IMR-90 (cell line): ENCODE measurements at regions not wholly inside any gene's neighbourhood (a gene's known extent, or its start where the extent isn't known, plus 50 kb on each side); places are given as distances from the start of the nearest gene placed in this dataset.

Source experiments
- ATAC-seq: fragments of 200-7000 bp; cut with Tn5 transposase; 2 replicates; pipeline ENCODE4 v1.9.1; 2020; ENCODE audit warnings: low read depth, mild to moderate bottlenecking, moderate library complexity
- BruUV-seq: library from RNA; stranded (reverse); fragments of 400-500 nt; replicated peaks from 2 replicates; lab custom pipeline; 2021; lab: Mats Ljungman, UMichigan
- CTCF ChIA-PET: fragments of 300-600 bp; formaldehyde crosslinking; extraction: SDS; loops from one replicate; lab custom pipeline; 2021; ENCODE audit warnings: antibody characterized with exemption; lab: Yijun Ruan, JAX
- POLR2A ChIA-PET: fragments of 300-600 bp; sonication (Branson Sonifier 250); formaldehyde crosslinking; loops from one replicate; lab custom pipeline; 2022; ENCODE audit warnings: antibody characterized with exemption; ENCODE audit not compliant: unreplicated experiment; lab: Charles Lee
- DNase-seq: peaks from one replicate; pipeline ENCODE4 v3.0.0; 2013
- H2AFZ ChIP-seq: replicated peaks from 2 replicates; pipeline ENCODE3; 2013; ENCODE audit warnings: low read length, mild to moderate bottlenecking; ENCODE audit not compliant: poor library complexity
- H2AK5ac ChIP-seq: 2 replicates; pipeline ENCODE4 v1.6.1; 2013; ENCODE audit warnings: low read depth, low read length, inconsistent platforms
- H2AK9ac ChIP-seq: replicated peaks from 2 replicates; pipeline ENCODE3; 2013; ENCODE audit warnings: mild to moderate bottlenecking, low read depth, low read length, moderate library complexity; ENCODE audit not compliant: poor library complexity
- H2BK120ac ChIP-seq: 2 replicates; pipeline ENCODE4 v1.6.1; 2013; ENCODE audit warnings: low read depth, low read length, inconsistent platforms
- H2BK15ac ChIP-seq: 3 replicates; pipeline ENCODE4 v1.6.1; 2013; ENCODE audit warnings: low read depth, low read length, inconsistent platforms
- H2BK20ac ChIP-seq: 2 replicates; pipeline ENCODE4 v1.6.1; 2013; ENCODE audit warnings: low read depth, mild to moderate bottlenecking, inconsistent platforms, low read length, moderate library complexity
- H2BK5ac ChIP-seq: 2 replicates; pipeline ENCODE4 v1.6.1; 2013; ENCODE audit warnings: mild to moderate bottlenecking, low read depth, low read length, inconsistent platforms; ENCODE audit not compliant: poor library complexity, severe bottlenecking
- H3K14ac ChIP-seq: replicated peaks from 2 replicates; pipeline ENCODE4 v1.6.1; 2013; ENCODE audit warnings: low read depth, low read length, inconsistent platforms
- H3K18ac ChIP-seq: 2 replicates; pipeline ENCODE4 v1.6.1; 2013; ENCODE audit warnings: low read depth, low read length, control low read depth
- H3K23ac ChIP-seq: 2 replicates; pipeline ENCODE4 v1.6.1; 2013; ENCODE audit warnings: low read depth, low read length, inconsistent platforms
- H3K27ac ChIP-seq: 2 replicates; pipeline ENCODE4 v1.5.1; 2013; ENCODE audit warnings: mild to moderate bottlenecking, control low read depth, low read length; ENCODE audit not compliant: insufficient read depth
- H3K27me3 ChIP-seq: 2 replicates; pipeline ENCODE4 v1.6.1; 2013; ENCODE audit warnings: low read length; ENCODE audit not compliant: control insufficient read depth, insufficient read depth
- H3K36me3 ChIP-seq: 2 replicates; pipeline ENCODE4 v1.6.1; 2013; ENCODE audit warnings: low read length, mixed read lengths; ENCODE audit not compliant: control insufficient read depth, insufficient read depth
- H3K4ac ChIP-seq: 2 replicates; pipeline ENCODE4 v1.6.1; 2013; ENCODE audit warnings: low read depth, low read length, inconsistent platforms
- H3K4me1 ChIP-seq: 2 replicates; pipeline ENCODE4 v1.6.1; 2013; ENCODE audit warnings: low read length, mixed read lengths; ENCODE audit not compliant: control insufficient read depth, insufficient read depth
- H3K4me2 ChIP-seq: 2 replicates; pipeline ENCODE4 v1.6.1; 2013; ENCODE audit warnings: low read depth, mild to moderate bottlenecking, control low read depth, low read length, moderate library complexity
- H3K4me3 ChIP-seq: 2 replicates; pipeline ENCODE4 v1.5.1; 2013; ENCODE audit warnings: low read depth, mild to moderate bottlenecking, control low read depth, low read length, moderate library complexity; ENCODE audit not compliant: insufficient read depth
- H3K56ac ChIP-seq: 2 replicates; pipeline ENCODE4 v1.6.1; 2013; ENCODE audit warnings: low read length, inconsistent platforms; ENCODE audit not compliant: insufficient read depth; ENCODE audit errors: extremely low read depth
- H3K79me1 ChIP-seq, 2 experiments: 2 replicates each; pipeline ENCODE4 v1.6.1; 2013; ENCODE audit warnings: low read length in 2 of 2, inconsistent platforms in 1 of 2, low read depth in 1 of 2
- H3K9ac ChIP-seq: 2 replicates; pipeline ENCODE4 v1.6.1; 2013; ENCODE audit warnings: low read depth, low read length, control low read depth
- H3K9me1 ChIP-seq: 2 replicates; pipeline ENCODE4 v1.6.1; 2013; ENCODE audit warnings: low read length, inconsistent platforms; ENCODE audit not compliant: insufficient read depth
- H3K9me3 ChIP-seq: 2 replicates; pipeline ENCODE4 v1.6.1; 2013; ENCODE audit warnings: low read length; ENCODE audit not compliant: control insufficient read depth, insufficient read depth
- H4K20me1 ChIP-seq: 2 replicates; pipeline ENCODE4 v1.6.1; 2013; ENCODE audit warnings: low read length, inconsistent platforms; ENCODE audit not compliant: insufficient read depth
- H4K5ac ChIP-seq: 2 replicates; pipeline ENCODE4 v1.6.1; 2013; ENCODE audit warnings: mild to moderate bottlenecking, low read depth, low read length, control low read depth
- H4K8ac ChIP-seq, 2 experiments: 2 replicates each; pipeline ENCODE4 v1.6.1; 2013; ENCODE audit warnings: low read depth in 2 of 2, low read length in 2 of 2, control low read depth in 1 of 2, inconsistent platforms in 1 of 2
- H4K91ac ChIP-seq: 2 replicates; pipeline ENCODE4 v1.6.1; 2013; ENCODE audit warnings: low read depth, low read length, inconsistent platforms; ENCODE audit not compliant: insufficient read depth
- FOS ChIP-seq: fragments of 150-350 bp; IDR thresholded peaks from 2 replicates; pipeline ENCODE4 v1.6.1; 2016; ENCODE audit warnings: low read depth, low read length
- RAD21 ChIP-seq: IDR thresholded peaks from 2 replicates; pipeline ENCODE4 v1.6.1; 2012; ENCODE audit warnings: low read length, improper control_type of control experiment
- WGBS, 2 experiments: methylation state at CpG; one replicate each; pipeline versions ENCODE4 v1.1.5 to v1.1.7; 2013; ENCODE audit warnings: missing lambda C conversion rate in 2 of 2; ENCODE audit not compliant: insufficient read length in 1 of 2; ENCODE audit errors: extremely low coverage in 2 of 2; 5-methylcytosine and 5-hydroxymethylcytosine counted together
- dilution Hi-C: fragments of 300-500 bp; cut with HindIII; formaldehyde crosslinking; loops from one replicate; pipeline ENCODE4 v1.14.3; 2018; ENCODE audit warnings: low sequenced_read_pairs; ENCODE audit not compliant: unreplicated experiment
- in situ Hi-C: fragments of 300-500 bp; cut with MboI; formaldehyde crosslinking; loops from 3 replicates; pipeline ENCODE4 v1.14.3; 2019; ENCODE audit warnings: low sequenced_read_pairs, inconsistent platforms, mixed read lengths
- intact Hi-C: fragments of 100-400 bp; cut with micrococcal nuclease; formaldehyde crosslinking; loops from 2 replicates; pipeline ENCODE4 v1.10.0; 2022

DNA sequence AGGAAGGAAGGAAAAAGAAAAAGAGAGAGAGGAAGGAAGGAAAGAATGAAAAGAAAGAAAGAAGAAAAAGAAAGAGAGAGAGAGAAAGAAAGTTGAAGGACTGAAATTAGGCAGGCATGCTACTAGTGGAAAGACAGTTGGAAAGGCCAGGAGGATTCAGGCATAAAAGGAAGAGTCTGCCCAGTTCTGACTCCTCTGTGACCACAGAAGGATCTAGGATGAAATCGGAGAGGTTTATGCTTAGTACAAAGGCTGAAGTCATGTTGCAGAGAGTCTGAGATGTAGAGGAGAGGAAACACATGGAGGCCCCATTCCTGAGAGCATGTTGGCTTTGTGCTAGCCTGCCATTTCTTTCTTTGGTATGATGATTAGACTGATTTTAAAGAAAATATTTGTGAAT is 246.5 kb upstream of the ARGLU1 start:
- in situ Hi-C loops = no loop called here
- Histone ChIP-seq H2BK20ac (no peak overlapping the region), H2BK120ac (no peak overlapping the region), H4K20me1 (no peaks in the 10 kb centered on the region), H3K56ac (no peak overlapping the region), H3K9me1 (no peaks in the 10 kb centered on the region), H3K18ac (no peak overlapping the region), H2BK5ac (no peak overlapping the region), H2AK9ac (no peak overlapping the region), H2AK5ac (no peak overlapping the region), H3K36me3 (no peaks in the 10 kb centered on the region), H3K9ac (no peak overlapping the region), H4K91ac (no peak overlapping the region), H3K27me3 (no peaks in the 10 kb centered on the region), H3K4ac (no peak overlapping the region), H4K5ac (no peak overlapping the region), H3K4me2 (no peak overlapping the region), H2AFZ (no peak overlapping the region), H4K8ac (no peak overlapping the region), H3K4me3 (no peak overlapping the region), H3K4me1 (no peaks in the 10 kb centered on the region), H3K79me1 (no peaks in the 10 kb centered on the region), H3K9me3 (no peaks in the 10 kb centered on the region), H3K23ac (no peak overlapping the region), H3K27ac (no peak overlapping the region), H2BK15ac (no peak overlapping the region), H3K14ac (no peak overlapping the region)
- BruUV-seq = no TSS peak
- intact Hi-C loops = no loop called here
- no peak for TF ChIP-seq FOS
- no peak for TF ChIP-seq RAD21
- no peak for ATAC-seq
- WGBS, 2 experiments = no CpG with 5 or more reads among the region's 1 CpG
- POLR2A ChIA-PET = no interaction called here
- CTCF ChIA-PET = no interaction called here
- DNase-seq = no peak
- dilution Hi-C loops = no loop called here
